CD4-positive, alpha-beta T cell (primary cell): ENCODE measurements at regions not wholly inside any gene's neighbourhood (a gene's known extent, or its start where the extent isn't known, plus 50 kb on each side); places are given as distances from the start of the nearest gene placed in this dataset.
A peak's percentile ranks its signal among the peaks of the same experiment; 100 is the strongest.

Experiments used
- ATAC-seq: fragments of 200-7000 bp; cut with Tn5 transposase; one replicate; pipeline ENCODE4 v1.10.0; 2022; ENCODE audit warnings: mild to moderate bottlenecking; ENCODE audit not compliant: poor library complexity
- CTCF ChIA-PET: fragments of 350-600 bp; sonication (Branson Sonifier 250); formaldehyde crosslinking; loops from one replicate; lab custom pipeline; 2021; ENCODE audit warnings: antibody characterized with exemption, inconsistent platforms; lab: Charles Lee
- POLR2A ChIA-PET: fragments of 350-600 bp; sonication (Branson Sonifier 250); formaldehyde crosslinking; loops from one replicate; lab custom pipeline; 2021; ENCODE audit warnings: antibody characterized with exemption, inconsistent platforms; lab: Charles Lee
- DNase-seq, 14 experiments: peaks; one replicate each; pipeline ENCODE4 v3.0.0-alpha.2; 2013 to 2020; ENCODE audit warnings: mixed read lengths in 2 of 14
- H3K27ac ChIP-seq, 2 donors: one replicate each; pipeline versions ENCODE4 v1.5.1 to v1.7.0; 2013; ENCODE audit warnings: low read length in 2 of 2, low read depth in 1 of 2, mild to moderate bottlenecking in 1 of 2
- H3K27me3 ChIP-seq, 2 experiments: 1 replicate in 1 of 2; 2 replicates in 1 of 2; pipeline versions ENCODE4 v1.6.1 to v1.7.0; 2013; ENCODE audit warnings: low read length in 2 of 2, control low read depth in 1 of 2, mild to moderate bottlenecking in 1 of 2, moderate library complexity in 1 of 2; ENCODE audit not compliant: insufficient read depth in 2 of 2, control insufficient read depth in 1 of 2
- H3K36me3 ChIP-seq: one replicate; pipeline ENCODE4 v1.6.1; 2013; ENCODE audit warnings: low read length, control low read depth; ENCODE audit not compliant: insufficient read depth
- H3K4me1 ChIP-seq: one replicate; pipeline ENCODE4 v1.6.1; 2013; ENCODE audit warnings: low read length, control low read depth; ENCODE audit not compliant: insufficient read depth
- H3K4me3 ChIP-seq: one replicate; pipeline ENCODE4 v1.5.1; 2013; ENCODE audit warnings: mild to moderate bottlenecking, low read length, moderate library complexity
- H3K9me3 ChIP-seq, 2 experiments: 1 replicate in 1 of 2; 2 replicates in 1 of 2; pipeline versions ENCODE4 v1.6.1 to v1.7.0; 2013; ENCODE audit warnings: low read length in 2 of 2, mild to moderate bottlenecking in 2 of 2, control low read depth in 1 of 2, moderate library complexity in 1 of 2; ENCODE audit not compliant: control insufficient read depth in 1 of 2, insufficient read depth in 1 of 2
- H3K27ac Mint-ChIP-seq: one replicate; pipeline ENCODE4 v1.8.0; 2020; ENCODE audit warnings: mixed read lengths
- H3K27me3 Mint-ChIP-seq: one replicate; pipeline ENCODE4 v1.8.0; 2021; ENCODE audit warnings: mixed read lengths
- H3K36me3 Mint-ChIP-seq: one replicate; pipeline ENCODE4 v1.8.0; 2021; ENCODE audit warnings: low read depth, mixed read lengths
- H3K4me1 Mint-ChIP-seq: one replicate; pipeline ENCODE4 v1.8.0; 2021; ENCODE audit warnings: low read depth, mixed read lengths
- H3K4me3 Mint-ChIP-seq: one replicate; pipeline ENCODE4 v1.8.0; 2020; ENCODE audit warnings: mild to moderate bottlenecking, mixed read lengths
- H3K9me3 Mint-ChIP-seq: one replicate; pipeline ENCODE4 v1.8.0; 2020; ENCODE audit warnings: mixed read lengths
- intact Hi-C, 2 experiments: fragments of 100-400 bp; cut with DNase I in 1 of 2; cut with micrococcal nuclease in 1 of 2; formaldehyde crosslinking; loops; one replicate each; pipeline versions ENCODE4 v1.15.1 to v1.9.0; 2023 to 2025; cut with DNase I, micrococcal nuclease
- TF ChIP-seq, protein P1 (sequence below): fragments of 200-600 bp; IDR thresholded peaks from one replicate; pipeline ENCODE4 v1.8.0; 2022; ENCODE audit warnings: antibody characterized with exemption, mild to moderate bottlenecking

DNA sequence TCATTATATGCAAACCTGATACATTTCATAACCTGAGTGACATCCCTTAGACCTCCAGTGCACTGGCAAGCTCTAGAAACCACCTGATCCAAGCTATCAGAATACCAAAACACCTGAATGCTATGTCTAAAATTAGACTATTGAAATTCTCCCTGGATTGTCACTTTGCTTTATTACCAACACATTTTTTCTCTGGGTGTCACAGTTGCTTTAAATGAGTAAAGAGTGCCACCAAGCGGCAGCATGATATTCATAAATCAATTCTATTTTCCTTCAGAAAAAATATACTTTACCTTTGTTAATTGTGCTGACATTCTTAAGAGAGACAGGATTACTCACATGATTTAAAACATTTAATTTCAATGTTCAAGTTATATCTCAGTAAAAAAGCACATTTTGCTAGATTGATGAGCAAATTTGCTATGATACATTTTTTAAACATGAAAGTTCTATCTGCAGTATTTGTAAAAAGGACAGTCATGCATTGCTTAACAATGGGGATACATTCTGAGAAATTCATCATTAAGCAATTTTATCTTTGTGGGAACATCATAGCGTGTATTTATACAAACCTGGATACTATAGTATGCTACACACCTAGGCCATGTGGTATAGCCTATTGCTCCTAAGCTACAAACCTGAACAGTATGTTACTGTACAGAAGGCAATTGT is 338.4 kb upstream of the SLC39A10 start:
- no peaks in the 10 kb centered on the region for H3K27me3 Mint-ChIP-seq
- peaks cover 7% of the 10 kb centered on the region for H3K4me1 Mint-ChIP-seq
- intact Hi-C loops: loop anchor here (2.0 to 5.0 kb wide), 2 partner anchors 342 to 344 kb away; no protein-coding TSS in a partner anchor
- H3K4me3 Mint-ChIP-seq: no peak overlapping the region
- TF ChIP-seq, protein P1, sequence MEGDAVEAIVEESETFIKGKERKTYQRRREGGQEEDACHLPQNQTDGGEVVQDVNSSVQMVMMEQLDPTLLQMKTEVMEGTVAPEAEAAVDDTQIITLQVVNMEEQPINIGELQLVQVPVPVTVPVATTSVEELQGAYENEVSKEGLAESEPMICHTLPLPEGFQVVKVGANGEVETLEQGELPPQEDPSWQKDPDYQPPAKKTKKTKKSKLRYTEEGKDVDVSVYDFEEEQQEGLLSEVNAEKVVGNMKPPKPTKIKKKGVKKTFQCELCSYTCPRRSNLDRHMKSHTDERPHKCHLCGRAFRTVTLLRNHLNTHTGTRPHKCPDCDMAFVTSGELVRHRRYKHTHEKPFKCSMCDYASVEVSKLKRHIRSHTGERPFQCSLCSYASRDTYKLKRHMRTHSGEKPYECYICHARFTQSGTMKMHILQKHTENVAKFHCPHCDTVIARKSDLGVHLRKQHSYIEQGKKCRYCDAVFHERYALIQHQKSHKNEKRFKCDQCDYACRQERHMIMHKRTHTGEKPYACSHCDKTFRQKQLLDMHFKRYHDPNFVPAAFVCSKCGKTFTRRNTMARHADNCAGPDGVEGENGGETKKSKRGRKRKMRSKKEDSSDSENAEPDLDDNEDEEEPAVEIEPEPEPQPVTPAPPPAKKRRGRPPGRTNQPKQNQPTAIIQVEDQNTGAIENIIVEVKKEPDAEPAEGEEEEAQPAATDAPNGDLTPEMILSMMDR: peak; percentile 72
- H3K4me1 ChIP-seq: no peaks in the 10 kb centered on the region
- no peaks in the 10 kb centered on the region for H3K36me3 ChIP-seq
- ATAC-seq: no peak
- peak in 13 of 14 experiments; percentile 11 to 70 (median 33) for DNase-seq
- H3K27ac Mint-ChIP-seq: no peak overlapping the region
- ChIA-PET CTCF (interaction anchor here (1.3 kb wide), 1 partner anchor 342 kb away, joined by 4 read pairs; no protein-coding TSS in a partner anchor), POLR2A (interaction anchor here (1.1 kb wide), 1 partner anchor 339 kb away, joined by 4 read pairs; the partner anchor contains the start of gene SLC39A10)
- no peak overlapping the region for H3K27ac ChIP-seq
- H3K4me3 ChIP-seq: no peak overlapping the region
- no peaks in the 10 kb centered on the region for H3K9me3 Mint-ChIP-seq
- H3K27me3 ChIP-seq: no peaks in the 10 kb centered on the region
- H3K36me3 Mint-ChIP-seq: no peaks in the 10 kb centered on the region
- no peaks in the 10 kb centered on the region for H3K9me3 ChIP-seq

- ChIA-PET CTCF (no interaction called here), POLR2A (no interaction called here)
- no peaks in the 10 kb centered on the region for H3K9me3 Mint-ChIP-seq
These were observed 339.5 kb upstream of the SLC39A10 start for GRCh38 chr2:195317550-195317949.

DNA sequence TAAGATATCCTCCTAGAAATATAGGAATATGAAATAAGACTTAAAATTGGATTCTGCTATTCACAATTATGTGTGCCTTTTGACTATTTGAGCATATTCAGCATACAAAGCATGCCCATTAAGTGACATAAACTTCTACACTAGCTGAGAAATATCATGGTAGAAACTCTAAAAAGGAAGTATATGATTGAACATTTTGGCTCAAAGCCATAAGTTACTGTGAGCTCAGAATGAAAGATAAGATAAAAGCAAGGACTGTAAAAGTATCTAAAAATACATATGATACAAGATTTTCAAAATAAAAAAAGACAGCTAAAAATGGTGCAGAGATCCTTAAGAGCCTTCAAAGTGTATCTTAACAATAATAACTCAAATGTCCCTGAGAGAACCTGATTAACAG is 340.5 kb upstream of the SLC39A10 start:
- ATAC-seq: no peak
- TF ChIP-seq, protein P1: no peak
- H3K27me3 ChIP-seq: no peaks in the 10 kb centered on the region
- ChIA-PET POLR2A (interaction anchor here (0.6 kb wide), 1 partner anchor 943 kb away, joined by 4 read pairs; no protein-coding TSS in a partner anchor), CTCF (no interaction called here)
- Mint-ChIP-seq H3K27ac (no peak overlapping the region), H3K4me1 (peaks cover 7% of the 10 kb centered on the region), H3K4me3 (no peak overlapping the region), H3K36me3 (no peaks in the 10 kb centered on the region), H3K27me3 (no peaks in the 10 kb centered on the region), H3K9me3 (no peaks in the 10 kb centered on the region)
- DNase-seq: no peak
- no peaks in the 10 kb centered on the region for H3K9me3 ChIP-seq
- H3K27ac ChIP-seq: no peak overlapping the region
- H3K4me3 ChIP-seq: no peak overlapping the region
- H3K4me1 ChIP-seq: no peaks in the 10 kb centered on the region
- intact Hi-C loops: loop anchor here in 1 of 2 experiments (5.0 kb wide), 1 partner anchor 346 kb away; no protein-coding TSS in a partner anchor
- H3K36me3 ChIP-seq: no peaks in the 10 kb centered on the region

More at GRCh38 chr2:195317550-195317949, 339.5 kb upstream of the SLC39A10 start:
- Histone ChIP-seq H3K9me3 (no peaks in the 10 kb centered on the region), H3K36me3 (no peaks in the 10 kb centered on the region), H3K27me3 (no peaks in the 10 kb centered on the region), H3K27ac (no peak overlapping the region), H3K4me3 (no peak overlapping the region), H3K4me1 (no peaks in the 10 kb centered on the region)
- Mint-ChIP-seq H3K27me3 (no peaks in the 10 kb centered on the region), H3K36me3 (no peaks in the 10 kb centered on the region), H3K4me3 (no peak overlapping the region), H3K4me1 (peaks cover 7% of the 10 kb centered on the region), H3K27ac (no peak overlapping the region)
- ATAC-seq: no peak
- no peak for DNase-seq
- intact Hi-C loops: loop anchor here in 1 of 2 experiments (5.0 kb wide), 1 partner anchor 345 kb away; no protein-coding TSS in a partner anchor
- TF ChIP-seq, protein P1: no peak
